Germinal center (tissue), 1 donor: ENCODE measurements at regions not wholly inside any gene's neighbourhood (a gene's known extent, or its start where the extent isn't known, plus 50 kb on each side); places are given as distances from the start of the nearest gene placed in this dataset.

ENCODE experiments used
- DNase-seq: peaks from one replicate; pipeline ENCODE4 v3.0.0; 2012; ENCODE audit warnings: mixed read lengths, low spot score

- no peak for DNase-seq
Observed at GRCh38 chr13:68145852-68146251, 915.7 kb upstream of the PCDH9 start.

- no peak for DNase-seq
Observed at GRCh38 chr13:68128297-68128915, 898.3 kb upstream of the PCDH9 start.

- no peak for DNase-seq
Observed at GRCh38 chr13:68125087-68125480, 894.9 kb upstream of the PCDH9 start.

- DNase-seq: no peak
Observed at GRCh38 chr13:68124437-68125086, 894.4 kb upstream of the PCDH9 start.

GRCh38 chr13:68110178-68110768 lies 880.1 kb upstream of the PCDH9 start:
- DNase-seq: no peak

GRCh38 chr13:68107667-68108066 lies 877.5 kb upstream of the PCDH9 start:
- no peak for DNase-seq

GRCh38 chr13:68099631-68100030 lies 869.5 kb upstream of the PCDH9 start:
- DNase-seq: no peak

- DNase-seq: no peak
Observed at GRCh38 chr13:68081061-68081460, 850.9 kb upstream of the PCDH9 start.

GRCh38 chr13:68078874-68079273 lies 848.7 kb upstream of the PCDH9 start:
- DNase-seq: no peak

- no peak for DNase-seq
Observed at GRCh38 chr13:68078469-68078868, 848.3 kb upstream of the PCDH9 start.

- DNase-seq: no peak
Observed at GRCh38 chr13:68076046-68076445, 845.9 kb upstream of the PCDH9 start.

GRCh38 chr13:68066879-68067513 lies 836.9 kb upstream of the PCDH9 start:
- no peak for DNase-seq

- DNase-seq: no peak
Observed at GRCh38 chr13:68064001-68064770, 834.0 kb upstream of the PCDH9 start.

- no peak for DNase-seq
Observed at GRCh38 chr13:68063181-68063580, 833.0 kb upstream of the PCDH9 start.

GRCh38 chr13:68057836-68058235 lies 827.7 kb upstream of the PCDH9 start:
- DNase-seq: no peak

GRCh38 chr13:68056816-68057710 lies 826.9 kb upstream of the PCDH9 start:
- no peak for DNase-seq

- DNase-seq: no peak
Observed at GRCh38 chr13:68051910-68052309, 821.8 kb upstream of the PCDH9 start.

- DNase-seq: no peak
Observed at GRCh38 chr13:68050761-68051160, 820.6 kb upstream of the PCDH9 start.

GRCh38 chr13:68048802-68049359 lies 818.7 kb upstream of the PCDH9 start:
- no peak for DNase-seq

- DNase-seq: no peak
Observed at GRCh38 chr13:68047889-68048288, 817.8 kb upstream of the PCDH9 start.

- no peak for DNase-seq
Observed at GRCh38 chr13:68046903-68047302, 816.8 kb upstream of the PCDH9 start.
